Cardiac fibroblast (primary cell): ENCODE measurements at regions not wholly inside any gene's neighbourhood (a gene's known extent, or its start where the extent isn't known, plus 50 kb on each side); places are given as distances from the start of the nearest gene placed in this dataset.
"Not testable (repeated sequence)": the region's sequence is repeated elsewhere in the genome, so short reads cannot be mapped to it uniquely, and the experiment has no call there.

Source experiments
- DNase-seq, 2 donors: peaks; one replicate each; pipeline versions ENCODE4 v3.0.0 to v3.0.0-alpha.2; 2010; ENCODE audit warnings: low read depth in 2 of 2
- H3K4me3 ChIP-seq, 2 donors: replicated peaks in 1 of 2; 1 replicate in 1 of 2; 2 replicates in 1 of 2; pipeline ENCODE4 v1.5.1; 2011; ENCODE audit warnings: low read depth in 2 of 2, low read length in 2 of 2, mild to moderate bottlenecking in 2 of 2, moderate library complexity in 1 of 2
- TF ChIP-seq, protein P1 (sequence below): IDR thresholded peaks from one replicate; pipeline ENCODE4 v1.5.1; 2011; ENCODE audit warnings: low read depth, mild to moderate bottlenecking, low read length, inconsistent platforms

DNA sequence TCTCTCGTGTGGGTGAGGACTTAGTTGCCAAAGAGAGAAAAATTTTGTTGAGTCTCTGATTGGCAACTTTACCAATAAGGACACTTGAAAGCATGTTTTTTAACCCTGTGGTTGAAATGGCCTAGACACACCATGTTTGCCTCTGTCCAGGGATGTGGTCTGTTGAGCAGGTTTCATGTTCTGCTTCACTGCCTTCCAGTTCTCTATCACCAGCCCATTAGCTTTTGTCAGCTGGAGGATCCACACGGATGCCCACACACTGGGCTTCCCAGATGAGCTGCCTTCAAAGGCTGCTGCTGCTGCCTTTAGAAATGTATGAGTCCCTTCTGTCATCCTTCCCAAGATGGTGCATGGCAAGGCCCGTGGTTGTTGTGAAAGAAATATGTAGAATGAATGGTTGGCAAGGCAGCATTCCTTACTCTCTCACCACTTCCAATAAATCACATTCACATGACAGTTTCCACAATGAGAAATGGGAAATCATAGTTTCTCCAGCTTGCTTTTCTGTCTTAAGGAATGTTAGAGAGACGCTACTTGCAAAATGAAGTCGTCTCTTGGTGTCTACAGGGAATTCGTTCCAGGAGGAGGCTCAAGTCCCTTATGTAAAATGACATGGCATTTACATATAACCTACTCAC, 108.2 kb upstream of the SLC35F3 start:
- DNase-seq = no peak
- TF ChIP-seq, protein P1, sequence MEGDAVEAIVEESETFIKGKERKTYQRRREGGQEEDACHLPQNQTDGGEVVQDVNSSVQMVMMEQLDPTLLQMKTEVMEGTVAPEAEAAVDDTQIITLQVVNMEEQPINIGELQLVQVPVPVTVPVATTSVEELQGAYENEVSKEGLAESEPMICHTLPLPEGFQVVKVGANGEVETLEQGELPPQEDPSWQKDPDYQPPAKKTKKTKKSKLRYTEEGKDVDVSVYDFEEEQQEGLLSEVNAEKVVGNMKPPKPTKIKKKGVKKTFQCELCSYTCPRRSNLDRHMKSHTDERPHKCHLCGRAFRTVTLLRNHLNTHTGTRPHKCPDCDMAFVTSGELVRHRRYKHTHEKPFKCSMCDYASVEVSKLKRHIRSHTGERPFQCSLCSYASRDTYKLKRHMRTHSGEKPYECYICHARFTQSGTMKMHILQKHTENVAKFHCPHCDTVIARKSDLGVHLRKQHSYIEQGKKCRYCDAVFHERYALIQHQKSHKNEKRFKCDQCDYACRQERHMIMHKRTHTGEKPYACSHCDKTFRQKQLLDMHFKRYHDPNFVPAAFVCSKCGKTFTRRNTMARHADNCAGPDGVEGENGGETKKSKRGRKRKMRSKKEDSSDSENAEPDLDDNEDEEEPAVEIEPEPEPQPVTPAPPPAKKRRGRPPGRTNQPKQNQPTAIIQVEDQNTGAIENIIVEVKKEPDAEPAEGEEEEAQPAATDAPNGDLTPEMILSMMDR = no peak
- H3K4me3 ChIP-seq = no peak overlapping the region

- no peak for DNase-seq
- H3K4me3 ChIP-seq = no peak overlapping the region
- TF ChIP-seq, protein P1 = no peak
Observed at GRCh38 chr1:233802611-233803010, 101.9 kb upstream of the SLC35F3 start.

DNA sequence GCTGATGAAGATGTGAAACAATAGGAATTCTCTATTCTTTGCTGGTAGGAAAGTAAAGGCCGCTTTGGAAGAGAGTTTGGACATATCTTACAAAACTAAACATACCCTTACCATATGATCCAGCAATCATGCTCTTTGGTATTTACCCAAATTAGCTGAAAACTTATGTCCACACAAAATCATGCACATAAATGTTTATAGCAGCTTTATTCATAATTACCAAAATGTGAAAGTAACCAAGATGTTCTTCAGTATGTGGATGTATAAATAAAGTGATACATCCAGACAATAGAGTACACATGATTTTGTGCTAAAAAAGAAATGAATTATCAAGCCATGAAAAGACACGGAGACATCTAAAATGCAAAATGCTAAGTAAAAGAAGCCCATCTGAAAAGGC, 98.7 kb upstream of the SLC35F3 start:
- no peak overlapping the region for H3K4me3 ChIP-seq
- TF ChIP-seq, protein P1 = no peak
- DNase-seq = no peak

DNA sequence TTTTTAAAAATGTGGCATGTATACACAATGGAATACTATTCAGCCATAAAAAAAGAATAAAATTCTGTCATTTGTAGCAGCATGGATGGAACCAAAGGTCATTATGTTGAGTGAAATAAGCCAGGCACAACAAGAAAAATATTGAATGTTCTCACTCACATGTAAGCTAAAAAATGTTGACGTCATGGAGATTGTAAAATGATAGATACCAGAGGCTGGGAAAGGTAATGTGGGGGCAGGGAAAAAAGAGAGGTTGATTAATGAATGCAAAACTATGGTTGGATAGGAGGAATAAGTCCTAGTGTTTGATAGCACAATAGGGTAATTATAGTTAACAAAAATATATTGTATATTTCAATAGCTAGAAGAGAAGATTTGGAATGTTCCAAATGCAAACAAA, 89.1 kb upstream of the SLC35F3 start:
- DNase-seq = no peak
- TF ChIP-seq, protein P1 = no peak
- no peak overlapping the region for H3K4me3 ChIP-seq

GRCh38 chr1:233815865-233816264, 88.6 kb upstream of the SLC35F3 start:
- TF ChIP-seq, protein P1 = no peak
- H3K4me3 ChIP-seq = no peak overlapping the region
- DNase-seq = no peak

- no peak overlapping the region for H3K4me3 ChIP-seq
- no peak for DNase-seq
- TF ChIP-seq, protein P1 = no peak
Observed at GRCh38 chr1:233816348-233816747, 88.1 kb upstream of the SLC35F3 start.

GRCh38 chr1:233819042-233819441, 85.4 kb upstream of the SLC35F3 start:
- TF ChIP-seq, protein P1 = no peak
- no peak for DNase-seq
- no peak overlapping the region for H3K4me3 ChIP-seq

- H3K4me3 ChIP-seq, DNase-seq: not testable (repeated sequence)
Observed at GRCh38 chr1:233824179-233824578, 80.3 kb upstream of the SLC35F3 start.

GRCh38 chr1:233827937-233828336, 76.5 kb upstream of the SLC35F3 start:
- H3K4me3 ChIP-seq, DNase-seq: not testable (repeated sequence)
